Naive B cell (primary cell): ENCODE measurements at regions not wholly inside any gene's neighbourhood (a gene's known extent, or its start where the extent isn't known, plus 50 kb on each side); places are given as distances from the start of the nearest gene placed in this dataset.

Source experiments
- ATAC-seq, 2 donors: fragments of 150-1000 bp; cut with Tn5 transposase; 2 replicates each; pipeline ENCODE4 v1.10.0; 2021; ENCODE audit warnings: low read depth in 2 of 2, mild to moderate bottlenecking in 2 of 2, moderate library complexity in 2 of 2
- DNase-seq: peaks from one replicate; pipeline ENCODE4 v3.0.0; 2022
- H3K27ac Mint-ChIP-seq, 6 donors: one replicate each; pipeline ENCODE4 v1.8.0; 2020 to 2022; ENCODE audit warnings: mild to moderate bottlenecking in 6 of 6, mixed read lengths in 6 of 6, moderate library complexity in 5 of 6, inconsistent platforms in 2 of 6
- H3K27me3 Mint-ChIP-seq, 3 donors: one replicate each; pipeline ENCODE4 v1.8.0; 2021 to 2022; ENCODE audit warnings: mixed read lengths in 3 of 3, mild to moderate bottlenecking in 1 of 3
- H3K36me3 Mint-ChIP-seq, 2 donors: one replicate each; pipeline ENCODE4 v1.8.0; 2020 to 2022; ENCODE audit warnings: mixed read lengths in 2 of 2, inconsistent platforms in 1 of 2, mild to moderate bottlenecking in 1 of 2
- H3K4me1 Mint-ChIP-seq, 3 donors: one replicate each; pipeline ENCODE4 v1.8.0; 2020 to 2022; ENCODE audit warnings: mixed read lengths in 3 of 3, inconsistent platforms in 1 of 3, mild to moderate bottlenecking in 1 of 3, moderate library complexity in 1 of 3
- H3K4me3 Mint-ChIP-seq, 8 donors: one replicate each; pipeline ENCODE4 v1.8.0; 2020 to 2022; ENCODE audit warnings: mild to moderate bottlenecking in 8 of 8, mixed read lengths in 8 of 8, moderate library complexity in 8 of 8, inconsistent platforms in 2 of 8
- H3K9me3 Mint-ChIP-seq, 7 donors: one replicate each; pipeline ENCODE4 v1.8.0; 2020 to 2022; ENCODE audit warnings: mixed read lengths in 7 of 7, mild to moderate bottlenecking in 5 of 7, inconsistent platforms in 2 of 7, moderate library complexity in 1 of 7

GRCh38 chr15:47553947-47554346 is 163.4 kb upstream of the SEMA6D start:
- Mint-ChIP-seq H3K4me1 (no peaks in the 10 kb centered on the region), H3K9me3 (peaks cover 0 to 5% (median 3%) of the 10 kb centered on the region in 7 donors), H3K36me3 (no peaks in the 10 kb centered on the region), H3K27me3 (no peaks in the 10 kb centered on the region), H3K4me3 (no peak overlapping the region), H3K27ac (no peak overlapping the region)
- ATAC-seq (no peak), DNase-seq (no peak)

GRCh38 chr15:47561102-47561501 is 156.2 kb upstream of the SEMA6D start:
- ATAC-seq (no peak), DNase-seq (no peak)
- H3K36me3 Mint-ChIP-seq, result peaks cover 4 to 10% of the 10 kb centered on the region in 2 donors
- H3K9me3 Mint-ChIP-seq, result peaks cover 5 to 29% (median 13%) of the 10 kb centered on the region in 7 donors
- H3K4me3 Mint-ChIP-seq, result no peak overlapping the region
- H3K4me1 Mint-ChIP-seq, result no peaks in the 10 kb centered on the region
- H3K27ac Mint-ChIP-seq, result no peak overlapping the region
- no peaks in the 10 kb centered on the region for H3K27me3 Mint-ChIP-seq

- Mint-ChIP-seq H3K27me3 (no peaks in the 10 kb centered on the region), H3K27ac (no peak overlapping the region), H3K9me3 (peaks cover 0 to 4% (median 3%) of the 10 kb centered on the region in 7 donors), H3K4me3 (no peak overlapping the region), H3K4me1 (no peaks in the 10 kb centered on the region), H3K36me3 (no peaks in the 10 kb centered on the region)
- ATAC-seq (no peak), DNase-seq (no peak)
Observed at GRCh38 chr15:47565949-47566348, 151.4 kb upstream of the SEMA6D start.

GRCh38 chr15:47566610-47567009 is 150.7 kb upstream of the SEMA6D start:
- Mint-ChIP-seq H3K4me3 (no peak overlapping the region), H3K27me3 (no peaks in the 10 kb centered on the region), H3K27ac (no peak overlapping the region), H3K9me3 (peaks cover 0 to 1% (median 0%) of the 10 kb centered on the region in 7 donors), H3K4me1 (no peaks in the 10 kb centered on the region), H3K36me3 (no peaks in the 10 kb centered on the region)
- DNase-seq (no peak), ATAC-seq (no peak)

GRCh38 chr15:47568030-47568429 is 149.3 kb upstream of the SEMA6D start:
- Mint-ChIP-seq H3K27ac (no peak overlapping the region), H3K9me3 (peaks cover 0 to 1% (median 0%) of the 10 kb centered on the region in 7 donors), H3K27me3 (no peaks in the 10 kb centered on the region), H3K4me1 (no peaks in the 10 kb centered on the region), H3K36me3 (no peaks in the 10 kb centered on the region), H3K4me3 (no peak overlapping the region)
- ATAC-seq, result no peak
- no peak for DNase-seq

GRCh38 chr15:47570044-47570443 is 147.3 kb upstream of the SEMA6D start:
- Mint-ChIP-seq H3K9me3 (peaks cover 0 to 4% (median 0%) of the 10 kb centered on the region in 7 donors), H3K27me3 (no peaks in the 10 kb centered on the region), H3K4me3 (no peak overlapping the region), H3K36me3 (no peaks in the 10 kb centered on the region), H3K4me1 (no peaks in the 10 kb centered on the region), H3K27ac (no peak overlapping the region)
- ATAC-seq, result no peak
- DNase-seq, result no peak

- Mint-ChIP-seq H3K27ac (no peak overlapping the region), H3K4me3 (no peak overlapping the region), H3K9me3 (peaks cover 0 to 4% (median 0%) of the 10 kb centered on the region in 7 donors), H3K36me3 (no peaks in the 10 kb centered on the region), H3K27me3 (no peaks in the 10 kb centered on the region), H3K4me1 (no peaks in the 10 kb centered on the region)
- ATAC-seq, result no peak
- DNase-seq, result no peak
Observed at GRCh38 chr15:47570451-47570850, 146.9 kb upstream of the SEMA6D start.

GRCh38 chr15:47570881-47571640 is 146.2 kb upstream of the SEMA6D start:
- Mint-ChIP-seq H3K27ac (no peak overlapping the region), H3K36me3 (no peaks in the 10 kb centered on the region), H3K4me1 (no peaks in the 10 kb centered on the region), H3K9me3 (peaks cover 0 to 4% (median 0%) of the 10 kb centered on the region in 7 donors), H3K27me3 (no peaks in the 10 kb centered on the region), H3K4me3 (no peak overlapping the region)
- DNase-seq (no peak), ATAC-seq (no peak)

GRCh38 chr15:47573673-47574072 is 143.6 kb upstream of the SEMA6D start:
- Mint-ChIP-seq H3K4me3 (no peak overlapping the region), H3K4me1 (no peaks in the 10 kb centered on the region), H3K9me3 (peaks cover 0 to 4% (median 0%) of the 10 kb centered on the region in 7 donors), H3K36me3 (no peaks in the 10 kb centered on the region), H3K27ac (no peak overlapping the region), H3K27me3 (no peaks in the 10 kb centered on the region)
- DNase-seq, result no peak
- ATAC-seq, result no peak

GRCh38 chr15:47577000-47577399 is 140.3 kb upstream of the SEMA6D start:
- ATAC-seq (no peak), DNase-seq (no peak)
- H3K4me1 Mint-ChIP-seq, result no peaks in the 10 kb centered on the region
- no peaks in the 10 kb centered on the region for H3K36me3 Mint-ChIP-seq
- no peak overlapping the region for H3K4me3 Mint-ChIP-seq
- H3K27me3 Mint-ChIP-seq, result no peaks in the 10 kb centered on the region
- H3K27ac Mint-ChIP-seq, result no peak overlapping the region
- peaks cover 0 to 8% (median 0%) of the 10 kb centered on the region in 7 donors for H3K9me3 Mint-ChIP-seq

- no peak for ATAC-seq
- peaks cover 0 to 8% (median 0%) of the 10 kb centered on the region in 7 donors for H3K9me3 Mint-ChIP-seq
- H3K36me3 Mint-ChIP-seq, result no peaks in the 10 kb centered on the region
- DNase-seq, result no peak
- no peak overlapping the region for H3K27ac Mint-ChIP-seq
- H3K4me3 Mint-ChIP-seq, result no peak overlapping the region
- H3K4me1 Mint-ChIP-seq, result no peaks in the 10 kb centered on the region
- no peaks in the 10 kb centered on the region for H3K27me3 Mint-ChIP-seq
Observed at GRCh38 chr15:47577461-47577860, 139.8 kb upstream of the SEMA6D start.

- H3K36me3 Mint-ChIP-seq, result no peaks in the 10 kb centered on the region
- ATAC-seq (no peak), DNase-seq (no peak)
- no peak overlapping the region for H3K4me3 Mint-ChIP-seq
- H3K4me1 Mint-ChIP-seq, result no peaks in the 10 kb centered on the region
- H3K9me3 Mint-ChIP-seq, result peaks cover 0 to 4% (median 0%) of the 10 kb centered on the region in 7 donors
- no peak overlapping the region for H3K27ac Mint-ChIP-seq
- no peaks in the 10 kb centered on the region for H3K27me3 Mint-ChIP-seq
Observed at GRCh38 chr15:47582233-47582632, 135.1 kb upstream of the SEMA6D start.

GRCh38 chr15:47584316-47584715 is 133.0 kb upstream of the SEMA6D start:
- no peak for ATAC-seq
- no peak overlapping the region for H3K4me3 Mint-ChIP-seq
- H3K9me3 Mint-ChIP-seq, result peaks cover 0 to 4% (median 0%) of the 10 kb centered on the region in 7 donors
- H3K4me1 Mint-ChIP-seq, result no peaks in the 10 kb centered on the region
- no peaks in the 10 kb centered on the region for H3K36me3 Mint-ChIP-seq
- no peak for DNase-seq
- no peaks in the 10 kb centered on the region for H3K27me3 Mint-ChIP-seq
- no peak overlapping the region for H3K27ac Mint-ChIP-seq

GRCh38 chr15:47586653-47587224 is 130.6 kb upstream of the SEMA6D start:
- no peaks in the 10 kb centered on the region for H3K27me3 Mint-ChIP-seq
- no peak overlapping the region for H3K4me3 Mint-ChIP-seq
- no peaks in the 10 kb centered on the region for H3K36me3 Mint-ChIP-seq
- H3K4me1 Mint-ChIP-seq, result no peaks in the 10 kb centered on the region
- H3K9me3 Mint-ChIP-seq, result peaks cover 0 to 1% (median 0%) of the 10 kb centered on the region in 7 donors
- ATAC-seq (no peak), DNase-seq (no peak)
- H3K27ac Mint-ChIP-seq, result no peak overlapping the region
